ENCODE measurements at regions not wholly inside any gene's neighbourhood (a gene's known extent, or its start where the extent isn't known, plus 50 kb on each side); places are given as distances from the start of the nearest gene placed in this dataset.

DNA sequence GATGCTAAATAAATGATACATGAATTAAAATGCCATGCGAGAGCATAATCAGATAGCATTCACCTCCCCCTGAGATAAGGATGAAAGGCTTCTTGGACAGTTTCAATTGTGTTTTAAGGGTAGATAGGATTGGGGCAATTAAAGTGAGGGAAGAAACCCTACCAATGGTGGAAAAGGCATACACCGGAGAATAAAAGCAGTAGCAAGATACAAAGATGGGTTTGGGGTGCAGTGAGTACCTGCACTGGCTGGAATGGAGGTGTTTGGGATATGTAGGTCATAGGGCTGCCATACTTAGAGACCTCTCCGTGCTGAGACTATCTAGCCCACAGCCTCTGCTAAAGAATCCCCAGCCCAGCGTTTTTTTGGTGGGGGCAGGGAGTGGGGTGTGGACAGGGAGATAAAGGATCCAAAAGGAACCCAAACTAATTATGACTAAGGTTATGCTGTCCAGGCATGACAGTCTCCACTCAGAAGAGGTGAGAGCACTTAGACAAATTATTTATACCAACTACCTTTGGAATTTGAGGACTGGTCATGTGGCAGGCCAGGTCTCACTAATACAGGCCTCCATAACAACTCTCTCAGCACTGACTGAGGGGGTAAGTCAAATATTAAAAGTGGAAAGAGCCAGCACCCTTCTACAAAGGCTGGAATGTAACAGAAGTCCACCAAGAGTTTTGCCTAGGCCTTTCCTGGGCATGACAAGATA lies 280.8 kb downstream of the ADGB start:
- no peak for TF ChIP-seq CBX5 (CRISPR knock-in tag; IDR thresholded peaks at IDR 0.05; ENCODE audit: borderline replicate concordance)
- no peak for TF ChIP-seq HCFC1 (IDR thresholded peaks at IDR 0.05; ENCODE audit: low read depth, low read length)
- no peak for TF ChIP-seq MAFG (CRISPR knock-in tag; IDR thresholded peaks at IDR 0.05)
- no peak for TF ChIP-seq CHD2 (IDR thresholded peaks at IDR 0.05; ENCODE audit: low read depth, low read length)
- no peak for TF ChIP-seq HDAC2 (CRISPR knock-in tag; IDR thresholded peaks at IDR 0.05)
